ENCODE measurements at regions not wholly inside any gene's neighbourhood (a gene's known extent, or its start where the extent isn't known, plus 50 kb on each side); places are given as distances from the start of the nearest gene placed in this dataset.

DNA sequence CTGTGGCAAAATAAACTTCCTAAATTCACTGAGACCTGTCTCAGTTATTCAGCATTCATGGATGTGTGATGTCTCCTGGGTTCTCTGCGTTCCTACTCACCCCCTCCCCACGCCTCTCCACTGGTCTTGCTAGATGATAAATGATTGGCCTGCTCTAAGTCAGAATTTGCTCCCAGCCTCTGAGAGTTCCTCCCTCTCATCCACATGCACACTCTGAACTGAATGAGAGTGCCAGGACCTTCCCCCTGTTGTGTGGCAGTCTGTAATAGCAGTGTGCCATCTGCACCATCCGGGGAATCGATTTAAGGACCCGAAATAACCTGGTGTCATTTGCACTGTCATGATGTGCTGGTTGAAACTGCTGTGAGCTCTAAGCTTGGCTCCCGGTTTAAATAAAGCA lies 135.8 kb upstream of the AFDN start (continued):
- TF ChIP-seq EZH2phosphoT487 (IDR thresholded peaks at IDR 0.05; ENCODE audit: unreplicated experiment) (no peak), NANOG (IDR thresholded peaks at IDR 0.05; ENCODE audit: borderline replicate concordance) (no peak), POLR2AphosphoS5 (IDR thresholded peaks at IDR 0.05; ENCODE audit: low read depth) (no peak)
- TF ChIP-seq, protein P1, sequence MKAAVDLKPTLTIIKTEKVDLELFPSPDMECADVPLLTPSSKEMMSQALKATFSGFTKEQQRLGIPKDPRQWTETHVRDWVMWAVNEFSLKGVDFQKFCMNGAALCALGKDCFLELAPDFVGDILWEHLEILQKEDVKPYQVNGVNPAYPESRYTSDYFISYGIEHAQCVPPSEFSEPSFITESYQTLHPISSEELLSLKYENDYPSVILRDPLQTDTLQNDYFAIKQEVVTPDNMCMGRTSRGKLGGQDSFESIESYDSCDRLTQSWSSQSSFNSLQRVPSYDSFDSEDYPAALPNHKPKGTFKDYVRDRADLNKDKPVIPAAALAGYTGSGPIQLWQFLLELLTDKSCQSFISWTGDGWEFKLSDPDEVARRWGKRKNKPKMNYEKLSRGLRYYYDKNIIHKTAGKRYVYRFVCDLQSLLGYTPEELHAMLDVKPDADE (IDR thresholded peaks at IDR 0.05), result no peak

DNA sequence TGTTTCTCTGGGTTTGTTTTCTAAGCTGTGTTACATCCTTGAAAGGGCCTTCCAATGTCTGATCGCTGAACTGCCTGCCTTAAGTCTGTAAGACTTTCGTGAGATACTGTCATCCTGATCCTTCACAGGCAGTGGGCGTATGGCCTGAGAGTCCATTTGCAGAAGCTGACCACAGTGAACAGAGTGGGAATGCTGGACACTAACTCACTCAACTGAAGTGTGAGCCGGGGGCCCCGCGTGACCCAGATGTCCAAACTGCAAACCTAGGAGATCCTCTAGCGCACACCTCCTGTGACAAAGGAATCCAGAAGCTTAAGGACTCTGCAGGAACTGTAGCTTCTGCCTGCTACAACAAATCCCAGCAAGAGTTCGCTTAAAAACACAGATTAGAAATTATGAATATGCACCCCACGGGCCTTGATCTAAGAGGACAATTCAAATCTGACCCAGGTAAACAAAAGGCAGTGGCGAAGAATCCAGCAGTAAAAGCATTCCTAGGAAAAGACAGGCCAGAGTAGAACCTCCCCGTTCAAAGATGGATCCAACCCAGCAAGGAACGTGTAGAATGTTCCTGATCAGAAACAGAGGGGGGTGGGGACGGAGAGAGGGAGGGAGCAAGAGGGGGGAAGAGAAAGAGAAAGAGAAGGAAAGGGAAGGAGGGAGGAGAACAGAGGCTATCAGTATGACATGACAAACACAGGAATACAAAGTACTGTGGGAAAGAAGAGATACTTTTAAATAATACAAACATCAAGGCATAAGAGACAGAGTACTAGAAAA lies 135.0 kb upstream of the AFDN start:
- Histone ChIP-seq H3K4me2 (0 out of 2 replicates have a peak overlapping the region, but pooled peaks have one; percentile 50), H3K4me3 (no peak overlapping the region), H3K4me1 (ENCODE audit: insufficient read depth) (peaks cover 12% of the 10 kb centered on the region), H3F3A (replicated peaks; ENCODE audit: low read depth) (peaks cover under 1% of the 10 kb centered on the region; the same call in 1 of the 2 replicates), H2AFZ (peak overlapping the region; percentile 78; the same call in 1 of the 2 replicates), H3K36me3 (ENCODE audit: insufficient read depth) (no peaks in the 10 kb centered on the region), H3K27ac (ENCODE audit: low read depth) (no peak overlapping the region), H4K20me1 (replicated peaks; ENCODE audit: insufficient read depth) (no peaks in the 10 kb centered on the region), H3K9me2 (ENCODE audit: insufficient read depth) (0 out of 2 replicates have a peak, but pooled peaks cover 7% of the 10 kb centered on the region), H3K79me2 (replicated peaks; ENCODE audit: insufficient read depth) (no peaks in the 10 kb centered on the region), H3K27me3 (ENCODE audit: insufficient read depth) (no peaks in the 10 kb centered on the region)
- H3K9me3 Mint-ChIP-seq, result no peaks in the 10 kb centered on the region; the same call in 2 of the 3 replicates
- peaks cover 34% of the 10 kb centered on the region for H3K4me1 Mint-ChIP-seq
- no peak for TF ChIP-seq ZNF331 (CRISPR knock-in tag; IDR thresholded peaks at IDR 0.05; ENCODE audit: low read depth)
- TF ChIP-seq STAT1 (IDR thresholded peaks at IDR 0.05; ENCODE audit: unreplicated experiment), result no peak
- TF ChIP-seq, protein P2, sequence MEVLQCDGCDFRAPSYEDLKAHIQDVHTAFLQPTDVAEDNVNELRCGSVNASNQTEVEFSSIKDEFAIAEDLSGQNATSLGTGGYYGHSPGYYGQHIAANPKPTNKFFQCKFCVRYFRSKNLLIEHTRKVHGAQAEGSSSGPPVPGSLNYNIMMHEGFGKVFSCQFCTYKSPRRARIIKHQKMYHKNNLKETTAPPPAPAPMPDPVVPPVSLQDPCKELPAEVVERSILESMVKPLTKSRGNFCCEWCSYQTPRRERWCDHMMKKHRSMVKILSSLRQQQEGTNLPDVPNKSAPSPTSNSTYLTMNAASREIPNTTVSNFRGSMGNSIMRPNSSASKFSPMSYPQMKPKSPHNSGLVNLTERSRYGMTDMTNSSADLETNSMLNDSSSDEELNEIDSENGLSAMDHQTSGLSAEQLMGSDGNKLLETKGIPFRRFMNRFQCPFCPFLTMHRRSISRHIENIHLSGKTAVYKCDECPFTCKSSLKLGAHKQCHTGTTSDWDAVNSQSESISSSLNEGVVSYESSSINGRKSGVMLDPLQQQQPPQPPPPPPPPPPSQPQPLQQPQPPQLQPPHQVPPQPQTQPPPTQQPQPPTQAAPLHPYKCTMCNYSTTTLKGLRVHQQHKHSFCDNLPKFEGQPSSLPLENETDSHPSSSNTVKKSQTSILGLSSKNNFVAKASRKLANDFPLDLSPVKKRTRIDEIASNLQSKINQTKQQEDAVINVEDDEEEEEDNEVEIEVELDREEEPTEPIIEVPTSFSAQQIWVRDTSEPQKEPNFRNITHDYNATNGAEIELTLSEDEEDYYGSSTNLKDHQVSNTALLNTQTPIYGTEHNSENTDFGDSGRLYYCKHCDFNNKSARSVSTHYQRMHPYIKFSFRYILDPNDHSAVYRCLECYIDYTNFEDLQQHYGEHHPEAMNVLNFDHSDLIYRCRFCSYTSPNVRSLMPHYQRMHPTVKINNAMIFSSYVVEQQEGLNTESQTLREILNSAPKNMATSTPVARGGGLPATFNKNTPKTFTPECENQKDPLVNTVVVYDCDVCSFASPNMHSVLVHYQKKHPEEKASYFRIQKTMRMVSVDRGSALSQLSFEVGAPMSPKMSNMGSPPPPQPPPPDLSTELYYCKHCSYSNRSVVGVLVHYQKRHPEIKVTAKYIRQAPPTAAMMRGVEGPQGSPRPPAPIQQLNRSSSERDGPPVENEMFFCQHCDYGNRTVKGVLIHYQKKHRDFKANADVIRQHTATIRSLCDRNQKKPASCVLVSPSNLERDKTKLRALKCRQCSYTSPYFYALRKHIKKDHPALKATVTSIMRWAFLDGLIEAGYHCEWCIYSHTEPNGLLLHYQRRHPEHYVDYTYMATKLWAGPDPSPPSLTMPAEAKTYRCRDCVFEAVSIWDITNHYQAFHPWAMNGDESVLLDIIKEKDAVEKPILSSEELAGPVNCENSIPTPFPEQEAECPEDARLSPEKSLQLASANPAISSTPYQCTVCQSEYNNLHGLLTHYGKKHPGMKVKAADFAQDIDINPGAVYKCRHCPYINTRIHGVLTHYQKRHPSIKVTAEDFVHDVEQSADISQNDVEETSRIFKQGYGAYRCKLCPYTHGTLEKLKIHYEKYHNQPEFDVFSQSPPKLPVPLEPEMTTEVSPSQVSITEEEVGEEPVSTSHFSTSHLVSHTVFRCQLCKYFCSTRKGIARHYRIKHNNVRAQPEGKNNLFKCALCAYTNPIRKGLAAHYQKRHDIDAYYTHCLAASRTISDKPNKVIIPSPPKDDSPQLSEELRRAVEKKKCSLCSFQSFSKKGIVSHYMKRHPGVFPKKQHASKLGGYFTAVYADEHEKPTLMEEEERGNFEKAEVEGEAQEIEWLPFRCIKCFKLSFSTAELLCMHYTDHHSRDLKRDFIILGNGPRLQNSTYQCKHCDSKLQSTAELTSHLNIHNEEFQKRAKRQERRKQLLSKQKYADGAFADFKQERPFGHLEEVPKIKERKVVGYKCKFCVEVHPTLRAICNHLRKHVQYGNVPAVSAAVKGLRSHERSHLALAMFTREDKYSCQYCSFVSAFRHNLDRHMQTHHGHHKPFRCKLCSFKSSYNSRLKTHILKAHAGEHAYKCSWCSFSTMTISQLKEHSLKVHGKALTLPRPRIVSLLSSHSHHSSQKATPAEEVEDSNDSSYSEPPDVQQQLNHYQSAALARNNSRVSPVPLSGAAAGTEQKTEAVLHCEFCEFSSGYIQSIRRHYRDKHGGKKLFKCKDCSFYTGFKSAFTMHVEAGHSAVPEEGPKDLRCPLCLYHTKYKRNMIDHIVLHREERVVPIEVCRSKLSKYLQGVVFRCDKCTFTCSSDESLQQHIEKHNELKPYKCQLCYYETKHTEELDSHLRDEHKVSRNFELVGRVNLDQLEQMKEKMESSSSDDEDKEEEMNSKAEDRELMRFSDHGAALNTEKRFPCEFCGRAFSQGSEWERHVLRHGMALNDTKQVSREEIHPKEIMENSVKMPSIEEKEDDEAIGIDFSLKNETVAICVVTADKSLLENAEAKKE (CRISPR knock-in tag; IDR thresholded peaks at IDR 0.05), result no peak
- no peak for TF ChIP-seq NANOG (IDR thresholded peaks at IDR 0.05; ENCODE audit: borderline replicate concordance)
- TF ChIP-seq EZH2phosphoT487 (IDR thresholded peaks at IDR 0.05; ENCODE audit: unreplicated experiment), result no peak
- TF ChIP-seq, protein P3, sequence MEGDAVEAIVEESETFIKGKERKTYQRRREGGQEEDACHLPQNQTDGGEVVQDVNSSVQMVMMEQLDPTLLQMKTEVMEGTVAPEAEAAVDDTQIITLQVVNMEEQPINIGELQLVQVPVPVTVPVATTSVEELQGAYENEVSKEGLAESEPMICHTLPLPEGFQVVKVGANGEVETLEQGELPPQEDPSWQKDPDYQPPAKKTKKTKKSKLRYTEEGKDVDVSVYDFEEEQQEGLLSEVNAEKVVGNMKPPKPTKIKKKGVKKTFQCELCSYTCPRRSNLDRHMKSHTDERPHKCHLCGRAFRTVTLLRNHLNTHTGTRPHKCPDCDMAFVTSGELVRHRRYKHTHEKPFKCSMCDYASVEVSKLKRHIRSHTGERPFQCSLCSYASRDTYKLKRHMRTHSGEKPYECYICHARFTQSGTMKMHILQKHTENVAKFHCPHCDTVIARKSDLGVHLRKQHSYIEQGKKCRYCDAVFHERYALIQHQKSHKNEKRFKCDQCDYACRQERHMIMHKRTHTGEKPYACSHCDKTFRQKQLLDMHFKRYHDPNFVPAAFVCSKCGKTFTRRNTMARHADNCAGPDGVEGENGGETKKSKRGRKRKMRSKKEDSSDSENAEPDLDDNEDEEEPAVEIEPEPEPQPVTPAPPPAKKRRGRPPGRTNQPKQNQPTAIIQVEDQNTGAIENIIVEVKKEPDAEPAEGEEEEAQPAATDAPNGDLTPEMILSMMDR (conservative IDR thresholded peaks at IDR 0.05; ENCODE audit: low read depth in 2 of 2), result no peak
- TF ChIP-seq, protein P1 (IDR thresholded peaks at IDR 0.05), result no peak
- no peak for TF ChIP-seq CREB1 (CRISPR knock-in tag; IDR thresholded peaks at IDR 0.05; ENCODE audit: low read depth)
- no peaks in the 10 kb centered on the region; the same call in 2 of the 3 replicates for H3K36me3 Mint-ChIP-seq (ENCODE audit: low read depth)
- no peak overlapping the region for H3K4me3 Mint-ChIP-seq
- H3K27ac Mint-ChIP-seq, result no peak overlapping the region
- peaks cover 10% of the 10 kb centered on the region for H3K27me3 Mint-ChIP-seq (ENCODE audit: insufficient read depth, low read depth, poor library complexity)
- peak; percentile 28; the same call in 2 of the 3 replicates for ATAC-seq
- no peak for DNase-seq (ENCODE audit: low spot score)
